ENCODE measurements at regions not wholly inside any gene's neighbourhood (a gene's known extent, or its start where the extent isn't known, plus 50 kb on each side); places are given as distances from the start of the nearest gene placed in this dataset.

GRCh38 chr3:167188592-167188991, 191.5 kb downstream of the ZBBX start:
- no peak for DNase-seq

- DNase-seq = no peak
Measured at GRCh38 chr3:167187221-167187620, 192.9 kb downstream of the ZBBX start.

- DNase-seq = no peak
Measured at GRCh38 chr3:167184511-167184910, 195.6 kb downstream of the ZBBX start.

- DNase-seq = no peak
Measured at GRCh38 chr3:167172377-167172776, 207.7 kb downstream of the ZBBX start.

GRCh38 chr3:167167491-167167890, 212.6 kb downstream of the ZBBX start:
- no peak for DNase-seq

GRCh38 chr3:167166594-167167253, 213.4 kb downstream of the ZBBX start:
- no peak for DNase-seq

- DNase-seq = no peak
Measured at GRCh38 chr3:167166012-167166411, 214.1 kb downstream of the ZBBX start.

- DNase-seq = no peak
Measured at GRCh38 chr3:167163580-167163979, 216.5 kb downstream of the ZBBX start.

GRCh38 chr3:167162083-167162482, 218.0 kb downstream of the ZBBX start:
- no peak for DNase-seq

GRCh38 chr3:167160781-167161180, 219.3 kb downstream of the ZBBX start:
- DNase-seq = no peak

- DNase-seq = no peak
Measured at GRCh38 chr3:167151636-167152035, 228.5 kb downstream of the ZBBX start.

GRCh38 chr3:167148136-167148535, 232.0 kb downstream of the ZBBX start:
- no peak for DNase-seq

- DNase-seq = no peak
Measured at GRCh38 chr3:167146911-167147310, 233.2 kb downstream of the ZBBX start.

- DNase-seq = no peak
Measured at GRCh38 chr3:167125612-167126407, 254.3 kb downstream of the ZBBX start.

- DNase-seq = no peak
Measured at GRCh38 chr3:167120828-167121227, 259.3 kb downstream of the ZBBX start.

GRCh38 chr3:167116120-167116922, 263.8 kb downstream of the ZBBX start:
- no peak for DNase-seq

GRCh38 chr3:167115331-167115934, 264.7 kb downstream of the ZBBX start:
- no peak for DNase-seq

GRCh38 chr3:167114619-167115018, 265.5 kb downstream of the ZBBX start:
- no peak for DNase-seq

- no peak for DNase-seq
Measured at GRCh38 chr3:167113035-167113830, 266.9 kb downstream of the ZBBX start.

GRCh38 chr3:167110901-167111300, 269.2 kb downstream of the ZBBX start:
- no peak for DNase-seq

GRCh38 chr3:167109746-167110145, 270.4 kb downstream of the ZBBX start:
- DNase-seq = no peak

- DNase-seq = no peak
Measured at GRCh38 chr3:167106456-167106855, 273.6 kb downstream of the ZBBX start.
